K562 (cell line): ENCODE measurements at regions not wholly inside any gene's neighbourhood (a gene's known extent, or its start where the extent isn't known, plus 50 kb on each side); places are given as distances from the start of the nearest gene placed in this dataset.

Experiments
- ATAC-seq: fragments of 200-7000 bp; cut with Tn5 transposase; 3 replicates; pipeline ENCODE4 v1.9.1; 2020; ENCODE audit warnings: moderate library complexity
- BruUV-seq: library from RNA; stranded (reverse); fragments of 400-500 nt; replicated peaks from 2 replicates; lab custom pipeline; 2021; lab: Mats Ljungman, UMichigan
- CTCF ChIA-PET: fragments of 300-600 bp; formaldehyde crosslinking; extraction: SDS; loops from one replicate; lab custom pipeline; 2021; ENCODE audit warnings: low intra/inter-chr PET ratio; lab: Yijun Ruan, JAX
- POLR2A ChIA-PET: fragments of 300-600, 350-650 bp; sonication (Branson Sonifier 250); formaldehyde crosslinking; extraction: SDS; loops from one replicate; lab custom pipeline; 2021; ENCODE audit warnings: antibody characterized with exemption, inconsistent platforms; lab: Yijun Ruan, JAX
- DNase-seq, 4 experiments: peaks; one replicate each; pipeline versions ENCODE4 v3.0.0 to v3.0.0-alpha.2; 2011 to 2018; ENCODE audit warnings: low spot score in 3 of 4, mixed read lengths in 3 of 4; ENCODE audit errors: extremely low read depth in 1 of 4
- FAIRE-seq: peaks from 2 replicates; lab custom pipeline; 2011; peaks lifted over from hg19 to GRCh38; lab: Jason Lieb, UNC
- H2AFZ ChIP-seq: 2 replicates; pipeline ENCODE4 v1.6.0; 2011; ENCODE audit warnings: low read depth, low read length, control low read depth, inconsistent platforms
- H3K27ac ChIP-seq: fragments of 200-600 bp; 3 replicates; pipeline ENCODE4 v1.8.0; 2011; ENCODE audit warnings: low read depth, mild to moderate bottlenecking, control low read depth, inconsistent platforms, low read length, moderate library complexity, mixed read lengths; ENCODE audit errors: extremely low read depth
- H3K27me3 ChIP-seq, 2 experiments: fragments of 300-600 bp in 1 of 2; 2 replicates in 1 of 2; 3 replicates in 1 of 2; pipeline versions ENCODE4 v1.6.0 to v1.8.0; 2011; ENCODE audit warnings: inconsistent platforms in 2 of 2, low read length in 2 of 2, mild to moderate bottlenecking in 1 of 2, mixed read lengths in 1 of 2, moderate library complexity in 1 of 2; ENCODE audit not compliant: control insufficient read depth in 2 of 2, insufficient read depth in 2 of 2
- H3K36me3 ChIP-seq: fragments of 300-600 bp; 3 replicates; pipeline ENCODE4 v1.8.0; 2011; ENCODE audit warnings: mild to moderate bottlenecking, low read length, inconsistent platforms; ENCODE audit not compliant: control insufficient read depth, insufficient read depth
- H3K4me1 ChIP-seq, 2 experiments: fragments of 200-600 bp in 1 of 2; replicated peaks in 1 of 2; 2 replicates in 1 of 2; 3 replicates in 1 of 2; pipeline versions ENCODE4 v1.5.1 to v1.8.0; 2011; ENCODE audit warnings: inconsistent platforms in 2 of 2, low read length in 2 of 2, mild to moderate bottlenecking in 1 of 2, mixed read lengths in 1 of 2, moderate library complexity in 1 of 2; ENCODE audit not compliant: control insufficient read depth in 2 of 2, insufficient read depth in 2 of 2
- H3K4me2 ChIP-seq: 2 replicates; pipeline ENCODE4 v1.6.1; 2011; ENCODE audit warnings: low read length, control low read depth, inconsistent platforms, mixed read lengths; ENCODE audit not compliant: insufficient read depth
- H3K4me3 ChIP-seq: fragments of 200-600 bp; sonication (generic), shearing (Covaris generic); 2 replicates; pipeline ENCODE4 v1.5.1; 2016; ENCODE audit warnings: control low read depth, inconsistent platforms
- H3K79me2 ChIP-seq: fragments of 200-600 bp; 3 replicates; pipeline ENCODE4 v1.8.0; 2011; ENCODE audit warnings: low read length, inconsistent platforms; ENCODE audit not compliant: control insufficient read depth, insufficient read depth
- H3K9ac ChIP-seq, 2 experiments: 2 replicates each; pipeline versions ENCODE4 v1.6.0 to v1.6.1; 2011; ENCODE audit warnings: low read depth in 2 of 2, low read length in 2 of 2, control low read depth in 1 of 2, inconsistent platforms in 1 of 2, mild to moderate bottlenecking in 1 of 2, mixed read lengths in 1 of 2; ENCODE audit not compliant: insufficient read depth in 1 of 2
- H3K9me1 ChIP-seq: one replicate; pipeline ENCODE4 v1.6.0; 2011; ENCODE audit warnings: inconsistent platforms, mild to moderate bottlenecking, low read length, moderate library complexity; ENCODE audit not compliant: control insufficient read depth, insufficient read depth
- H3K9me3 ChIP-seq: replicated peaks from 2 replicates; pipeline ENCODE4 v1.5.1; 2011; ENCODE audit warnings: low read depth, low read length, inconsistent platforms; ENCODE audit not compliant: control insufficient read depth, insufficient read depth
- H4K20me1 ChIP-seq: replicated peaks from 2 replicates; pipeline ENCODE4 v1.6.1; 2011; ENCODE audit warnings: low read length, inconsistent platforms, mixed read lengths; ENCODE audit not compliant: control insufficient read depth, insufficient read depth
- CBX3 ChIP-seq, 2 experiments: IDR thresholded peaks; 1 replicate in 1 of 2; 2 replicates in 1 of 2; pipeline ENCODE4 v1.6.1; 2012; ENCODE audit warnings: inconsistent platforms in 2 of 2, low read length in 2 of 2, borderline replicate concordance in 1 of 2, control low read depth in 1 of 2
- DMBX1 ChIP-seq: fragments of 250-450 bp; sonication (Bioruptor Pico); IDR thresholded peaks from 2 replicates; pipeline ENCODE4 v1.8.0; 2022; ENCODE audit warnings: inconsistent platforms, mild to moderate bottlenecking, moderate library complexity, borderline replicate concordance
- KAT2B ChIP-seq: IDR thresholded peaks from one replicate; pipeline ENCODE4 v1.6.1; 2012; ENCODE audit warnings: low read depth, mild to moderate bottlenecking, control low read depth, inconsistent platforms, low read length, moderate library complexity
- ZNF695 ChIP-seq: fragments of 450-650 bp; formaldehyde crosslinking; IDR thresholded peaks from 2 replicates; pipeline ENCODE4 v1.4.0; 2020; ENCODE audit warnings: mild to moderate bottlenecking, moderate library complexity
- WGBS: fragments of 100-300 bp; shearing (Covaris generic); methylation state at CpG from one replicate; pipeline ENCODE4 v1.1.6; 2016; ENCODE audit warnings: low coverage, mixed read lengths; ENCODE audit not compliant: insufficient coverage; ENCODE audit errors: missing lambda C conversion rate; 5-methylcytosine and 5-hydroxymethylcytosine counted together
- in situ Hi-C: fragments of 300-500 bp; cut with MboI; formaldehyde crosslinking; loops from 4 replicates; pipeline ENCODE4 v1.15.0; 2018; ENCODE audit warnings: inconsistent platforms, mixed read lengths
- intact Hi-C: fragments of 100-400 bp; cut with micrococcal nuclease; formaldehyde crosslinking; loops from 2 replicates; pipeline ENCODE4 v1.14.2; 2022

DNA sequence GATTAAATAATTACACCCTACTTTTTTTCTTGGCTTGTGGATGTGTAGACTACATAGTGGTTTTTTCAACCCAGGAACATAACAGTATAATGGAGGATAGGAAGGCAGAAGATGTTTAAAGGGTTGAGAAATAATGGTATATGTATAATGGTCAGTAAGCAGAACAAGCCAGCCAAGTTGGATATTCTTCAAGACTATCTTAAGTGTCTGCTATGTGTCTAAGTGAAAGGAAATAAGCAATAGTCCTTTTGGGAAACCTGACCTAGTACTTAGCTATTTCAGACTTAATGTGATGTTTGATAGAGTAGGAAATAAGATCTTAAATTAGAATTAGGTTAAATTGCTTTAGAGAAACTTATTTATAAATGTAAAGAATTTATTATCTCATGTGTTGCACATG, 85.7 kb downstream of the PTPDC1 start:
- H3K27ac ChIP-seq = peak overlapping the region; percentile 27; the same call in 1 of the 3 replicates
- no peak for TF ChIP-seq ZNF695 (CRISPR knock-in tag)
- no peak for TF ChIP-seq DMBX1 (CRISPR knock-in tag)
- H3K9me3 ChIP-seq = no peaks in the 10 kb centered on the region
- H3K4me2 ChIP-seq = peak overlapping the region; percentile 73
- BruUV-seq = no TSS peak
- H3K36me3 ChIP-seq = peaks cover 76% of the 10 kb centered on the region
- in situ Hi-C loops (no loop called here), intact Hi-C loops (loop anchor here (5.0 kb wide), 2 partner anchors 88 to 158 kb away; partner anchors contain the start of gene PTPDC1)
- FAIRE-seq (no peak), ATAC-seq (no peak), DNase-seq (no peak)
- H3K79me2 ChIP-seq = peaks cover 82% of the 10 kb centered on the region
- H3K4me3 ChIP-seq = peak overlapping the region; percentile 68; the same call in 1 of the 2 replicates
- peak overlapping the region in 1 of 2 experiments; percentile 93; a peak in 2 of 4 replicates for H3K9ac ChIP-seq
- CTCF ChIA-PET = no interaction called here
- H2AFZ ChIP-seq = no peak overlapping the region
- H3K9me1 ChIP-seq = no peaks in the 10 kb centered on the region
- H4K20me1 ChIP-seq = peaks cover 45% of the 10 kb centered on the region
- POLR2A ChIA-PET = interaction anchor here (0.5 to 1.2 kb wide), 3 partner anchors 9 to 104 kb away, joined by 3 to 4 read pairs (median 4); no protein-coding TSS in a partner anchor
- no peaks in the 10 kb centered on the region for H3K27me3 ChIP-seq
- peaks cover 6 to 9% of the 10 kb centered on the region in 2 experiments; a peak in 4 of 5 replicates for H3K4me1 ChIP-seq

DNA sequence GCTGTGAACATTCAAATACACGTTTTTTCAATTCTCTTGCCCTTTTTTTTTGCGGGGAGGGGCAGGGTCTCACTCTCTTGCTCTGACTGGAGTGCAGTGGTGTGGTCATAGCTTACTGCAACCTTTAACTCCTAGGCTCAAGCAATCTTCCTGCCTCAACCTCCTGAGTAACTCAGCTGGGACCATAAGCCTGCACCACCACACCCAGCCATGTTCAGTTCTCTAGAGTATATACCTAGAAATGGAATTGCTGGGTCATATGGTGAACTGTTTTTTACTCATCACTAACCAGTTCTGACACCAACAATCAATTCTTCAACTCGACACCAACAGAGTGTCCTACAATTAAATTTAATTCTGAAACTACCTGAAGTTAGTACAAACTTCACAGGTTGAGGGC, 85.5 kb upstream of the ZNF169 start:
- in situ Hi-C loops (no loop called here), intact Hi-C loops (no loop called here)
- H3K27me3 ChIP-seq = no peaks in the 10 kb centered on the region
- peaks cover 92% of the 10 kb centered on the region for H3K79me2 ChIP-seq
- ChIA-PET CTCF (no interaction called here), POLR2A (interaction anchor here (0.6 to 1.7 kb wide), 4 partner anchors 10 to 131 kb away, joined by 3 to 7 read pairs (median 4); no protein-coding TSS in a partner anchor)
- no TSS peak for BruUV-seq
- FAIRE-seq = no peak
- WGBS = 74% methylated on average over 3 of the region's 3 CpGs
- H4K20me1 ChIP-seq = peaks cover 54% of the 10 kb centered on the region
- no peak for ATAC-seq
- peaks cover 94% of the 10 kb centered on the region for H3K36me3 ChIP-seq
- 0 out of 5 replicates have a peak, but pooled peaks cover 0 to 2% of the 10 kb centered on the region in 2 experiments for H3K4me1 ChIP-seq
- H3K9ac ChIP-seq = no peak overlapping the region
- H3K27ac ChIP-seq = no peak overlapping the region
- H3K9me1 ChIP-seq = no peaks in the 10 kb centered on the region
- H3K9me3 ChIP-seq = no peaks in the 10 kb centered on the region
- DNase-seq = no peak
- no peak overlapping the region for H3K4me3 ChIP-seq
- TF ChIP-seq KAT2B (no peak), CBX3 (IDR thresholded peaks at IDR 0.05; ENCODE audit: borderline replicate concordance in 1 of 2, low read length in 2 of 2) (no peak)
- no peak overlapping the region for H2AFZ ChIP-seq
- H3K4me2 ChIP-seq = no peak overlapping the region
